GM15510 (cell line): ENCODE measurements at regions not wholly inside any gene's neighbourhood (a gene's known extent, or its start where the extent isn't known, plus 50 kb on each side); places are given as distances from the start of the nearest gene placed in this dataset.

Experiments
- POLR2A ChIP-seq: IDR thresholded peaks from 3 replicates; pipeline ENCODE4 v1.6.1; 2011; ENCODE audit warnings: borderline replicate concordance; ENCODE audit not compliant: insufficient read length; ENCODE audit errors: extremely low read depth

- no peak for TF ChIP-seq POLR2A
These were observed 342.4 kb upstream of the THBS1 start for GRCh38 chr15:39238443-39238842.

- TF ChIP-seq POLR2A = no peak
These were observed 341.3 kb upstream of the THBS1 start for GRCh38 chr15:39239562-39239961.

DNA sequence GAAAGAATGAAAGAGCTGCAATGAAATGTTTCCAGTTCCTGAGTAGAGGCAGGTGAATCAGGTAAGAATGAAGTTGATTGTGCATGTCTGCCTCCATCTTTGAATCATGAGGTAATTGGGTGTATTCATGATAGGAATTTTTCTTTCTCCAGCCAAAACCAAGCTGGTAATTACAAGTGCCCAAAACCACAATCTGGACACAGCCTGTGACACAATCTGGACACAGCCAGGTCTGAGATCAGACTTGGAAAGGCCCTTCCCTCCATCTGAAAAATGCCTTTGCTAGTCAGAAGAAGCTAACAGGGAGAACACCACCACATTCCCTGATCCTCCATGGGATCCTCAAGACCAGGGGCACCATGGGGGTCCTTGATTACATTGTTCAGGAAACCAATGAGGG lies 338.5 kb upstream of the THBS1 start:
- TF ChIP-seq POLR2A = no peak

GRCh38 chr15:39243396-39243795 lies 337.5 kb upstream of the THBS1 start:
- no peak for TF ChIP-seq POLR2A

- TF ChIP-seq POLR2A = no peak
These were observed 336.1 kb upstream of the THBS1 start for GRCh38 chr15:39244776-39245175.

DNA sequence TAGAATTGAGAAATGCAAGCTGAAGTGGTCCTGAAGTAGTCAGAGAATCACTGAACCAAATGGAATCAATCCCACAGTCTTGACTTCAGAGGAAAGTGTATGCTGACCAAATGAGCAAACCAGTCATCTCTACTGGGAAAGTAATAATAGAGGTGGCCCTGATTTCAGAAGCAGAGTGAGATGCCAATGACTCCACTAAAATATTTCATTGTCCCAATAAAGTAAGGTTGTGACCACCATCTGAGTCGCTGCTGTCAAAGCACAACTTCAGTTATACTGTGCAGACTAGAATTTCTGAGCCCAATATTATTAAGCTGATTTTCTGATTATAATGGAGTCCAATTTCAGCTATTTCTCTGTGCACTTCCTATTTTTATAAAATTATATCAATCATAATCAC lies 334.4 kb upstream of the THBS1 start:
- TF ChIP-seq POLR2A = no peak

GRCh38 chr15:39247574-39247973 lies 333.3 kb upstream of the THBS1 start:
- no peak for TF ChIP-seq POLR2A

DNA sequence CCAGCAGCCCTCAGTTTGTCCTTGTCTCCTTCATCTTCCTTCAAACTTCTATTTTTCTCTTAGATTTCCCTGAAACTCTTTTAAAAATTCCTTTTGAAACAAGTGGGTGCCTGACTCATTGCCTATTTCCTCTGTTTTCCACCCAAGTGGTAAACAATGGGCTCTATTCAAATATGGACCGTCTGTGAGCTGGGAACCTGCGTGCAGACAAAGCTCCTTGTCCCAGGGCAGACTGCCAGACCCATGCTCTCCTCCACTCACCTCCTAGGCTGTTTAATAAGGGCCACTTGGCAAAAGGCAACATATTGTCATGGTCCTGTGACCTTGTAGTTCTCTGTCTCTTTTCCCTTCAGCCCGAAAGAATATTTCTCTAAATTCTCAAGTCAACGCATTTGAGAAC lies 332.7 kb upstream of the THBS1 start:
- TF ChIP-seq POLR2A = no peak

GRCh38 chr15:39250001-39250400 lies 330.9 kb upstream of the THBS1 start:
- no peak for TF ChIP-seq POLR2A

GRCh38 chr15:39250460-39251186 lies 330.3 kb upstream of the THBS1 start:
- TF ChIP-seq POLR2A = no peak

- no peak for TF ChIP-seq POLR2A
These were observed 329.3 kb upstream of the THBS1 start for GRCh38 chr15:39251413-39252133.

- no peak for TF ChIP-seq POLR2A
These were observed 328.8 kb upstream of the THBS1 start for GRCh38 chr15:39252134-39252470.

- no peak for TF ChIP-seq POLR2A
These were observed 327.3 kb upstream of the THBS1 start for GRCh38 chr15:39253552-39253951.

DNA sequence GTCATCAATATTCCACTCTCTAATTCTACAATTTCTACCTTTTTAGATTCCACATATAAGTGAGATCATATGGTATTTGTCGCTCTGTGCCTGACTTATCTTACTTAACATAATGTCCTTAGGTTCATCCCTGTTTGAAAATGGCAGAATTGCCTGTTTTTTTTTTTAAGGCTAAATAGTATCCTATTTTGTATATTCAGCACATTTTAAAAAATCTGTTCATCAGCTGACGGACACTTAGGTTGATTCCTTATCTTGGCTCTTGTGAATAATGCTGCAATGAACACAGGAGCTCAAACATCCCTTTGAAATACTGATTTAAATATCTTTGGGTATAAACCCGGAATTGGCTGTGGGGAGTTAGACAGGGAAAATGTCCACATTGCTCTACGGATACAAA lies 326.7 kb upstream of the THBS1 start:
- no peak for TF ChIP-seq POLR2A

DNA sequence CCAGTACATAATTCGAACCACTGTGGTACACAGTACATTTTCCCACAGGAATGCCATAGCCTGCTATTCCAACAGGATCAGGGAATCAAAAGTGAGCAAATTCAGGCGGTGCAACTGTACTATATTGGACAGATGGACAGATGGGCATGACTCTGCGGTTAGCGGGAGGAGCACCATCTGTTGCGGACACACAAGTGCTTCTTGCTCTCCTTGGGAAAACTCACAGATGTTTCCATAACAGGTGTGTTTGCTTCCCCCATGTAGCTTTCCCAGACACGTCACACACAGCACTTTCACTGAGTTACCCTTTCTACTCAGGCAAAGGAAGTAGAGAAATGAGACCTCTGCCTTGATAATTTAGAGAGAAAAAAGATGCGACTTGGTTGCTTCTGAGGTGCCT lies 325.1 kb upstream of the THBS1 start:
- TF ChIP-seq POLR2A = no peak

DNA sequence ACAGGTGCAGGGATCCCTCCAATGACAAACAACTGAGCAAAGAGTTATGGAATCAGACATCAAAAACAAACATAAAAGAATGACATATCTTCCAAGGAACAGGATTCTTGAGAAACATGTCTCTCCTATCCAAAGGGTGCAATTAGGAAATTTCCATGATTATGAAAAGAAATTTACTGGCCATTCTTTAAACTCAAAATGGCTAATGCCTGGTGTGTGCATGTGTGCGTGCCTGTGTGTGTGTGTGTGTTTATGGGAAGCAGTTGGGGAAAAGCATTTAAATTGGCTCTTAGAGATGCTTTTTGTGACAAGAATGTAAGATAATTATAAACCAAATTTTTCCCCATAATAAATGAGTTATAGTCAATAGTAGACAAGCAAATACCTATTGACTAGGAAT lies 320.5 kb upstream of the THBS1 start:
- TF ChIP-seq POLR2A = no peak
